HG03342 (cell line): ENCODE measurements at regions not wholly inside any gene's neighbourhood (a gene's known extent, or its start where the extent isn't known, plus 50 kb on each side); places are given as distances from the start of the nearest gene placed in this dataset.

Experiments
- ATAC-seq: cut with Tn5 transposase; IDR thresholded peaks from one replicate; pipeline ENCODE4 v1.9.1; 2021; ENCODE audit warnings: mild to moderate bottlenecking, moderate library complexity; ENCODE audit not compliant: unreplicated experiment

GRCh38 chr18:41466436-41467160 lies 488.4 kb upstream of the PIK3C3 start:
- no peak for ATAC-seq

- ATAC-seq = no peak
Observed at GRCh38 chr18:41465386-41465785, 489.6 kb upstream of the PIK3C3 start.

- ATAC-seq = no peak
Observed at GRCh38 chr18:41464278-41464677, 490.8 kb upstream of the PIK3C3 start.

- ATAC-seq = no peak
Observed at GRCh38 chr18:41462946-41463345, 492.1 kb upstream of the PIK3C3 start.

GRCh38 chr18:41461114-41461513 lies 493.9 kb upstream of the PIK3C3 start:
- ATAC-seq = no peak

GRCh38 chr18:41459656-41460055 lies 495.4 kb upstream of the PIK3C3 start:
- no peak for ATAC-seq

GRCh38 chr18:41458376-41458775 lies 496.7 kb upstream of the PIK3C3 start:
- ATAC-seq = no peak

GRCh38 chr18:41457765-41458326 lies 497.2 kb upstream of the PIK3C3 start:
- no peak for ATAC-seq

- ATAC-seq = no peak
Observed at GRCh38 chr18:41456831-41457230, 498.2 kb upstream of the PIK3C3 start.

GRCh38 chr18:41449612-41450011 lies 505.4 kb upstream of the PIK3C3 start:
- ATAC-seq = no peak

GRCh38 chr18:41444943-41445342 lies 510.1 kb upstream of the PIK3C3 start:
- no peak for ATAC-seq

GRCh38 chr18:41436772-41437171 lies 518.3 kb upstream of the PIK3C3 start:
- ATAC-seq = no peak

- ATAC-seq = no peak
Observed at GRCh38 chr18:41418598-41418997, 536.4 kb upstream of the PIK3C3 start.

- no peak for ATAC-seq
Observed at GRCh38 chr18:41416044-41416443, 539.0 kb upstream of the PIK3C3 start.

- no peak for ATAC-seq
Observed at GRCh38 chr18:41410006-41410405, 545.0 kb upstream of the PIK3C3 start.

- no peak for ATAC-seq
Observed at GRCh38 chr18:41406834-41407233, 548.2 kb upstream of the PIK3C3 start.

- ATAC-seq = no peak
Observed at GRCh38 chr18:41396861-41397260, 558.2 kb upstream of the PIK3C3 start.

- no peak for ATAC-seq
Observed at GRCh38 chr18:41396211-41396610, 558.8 kb upstream of the PIK3C3 start.

- ATAC-seq = no peak
Observed at GRCh38 chr18:41395695-41396094, 559.3 kb upstream of the PIK3C3 start.

- no peak for ATAC-seq
Observed at GRCh38 chr18:41391616-41392595, 563.1 kb upstream of the PIK3C3 start.

- no peak for ATAC-seq
Observed at GRCh38 chr18:41390309-41390708, 564.7 kb upstream of the PIK3C3 start.

GRCh38 chr18:41378598-41378997 lies 576.4 kb upstream of the PIK3C3 start:
- no peak for ATAC-seq
